GM12878 (cell line): ENCODE measurements at regions not wholly inside any gene's neighbourhood (a gene's known extent, or its start where the extent isn't known, plus 50 kb on each side); places are given as distances from the start of the nearest gene placed in this dataset.

Source experiments
- ATAC-seq: fragments of 200-7000 bp; cut with Tn5 transposase; 3 replicates; pipeline ENCODE4 v1.9.1; 2020; ENCODE audit warnings: mild to moderate bottlenecking, moderate library complexity
- BruUV-seq: library from RNA; stranded (reverse); fragments of 400-500 nt; replicated peaks from 2 replicates; lab custom pipeline; 2021; lab: Mats Ljungman, UMichigan
- CTCF ChIA-PET: fragments of 300-600 bp; sonication (Branson Sonifier 250); formaldehyde crosslinking; extraction: SDS; loops from one replicate; lab custom pipeline; 2021; ENCODE audit warnings: inconsistent platforms; lab: Yijun Ruan, JAX
- POLR2A ChIA-PET: fragments of 350-600 bp; formaldehyde crosslinking; extraction: SDS; loops from one replicate; lab custom pipeline; 2021; ENCODE audit warnings: inconsistent platforms; lab: Charles Lee
- RAD21 ChIA-PET: fragments of 300-600 bp; sonication (Branson Sonifier 250); formaldehyde crosslinking; loops from one replicate; lab custom pipeline; 2023; ENCODE audit warnings: antibody characterized with exemption; ENCODE audit not compliant: unreplicated experiment; lab: Charles Lee
- SMC1A ChIA-PET: fragments of 300-600 bp; sonication (Branson Sonifier 250); formaldehyde crosslinking; loops from one replicate; lab custom pipeline; 2023; ENCODE audit not compliant: unreplicated experiment, uncharacterized antibody; lab: Charles Lee
- DNase-seq: peaks from one replicate; pipeline ENCODE4 v3.0.0-alpha.2; 2011; ENCODE audit warnings: low read depth, low spot score
- FAIRE-seq: peaks from 3 replicates; lab custom pipeline; 2011; peaks lifted over from hg19 to GRCh38; lab: Jason Lieb, UNC
- H2AFZ ChIP-seq: 2 replicates; pipeline ENCODE4 v1.6.0; 2011; ENCODE audit warnings: low read depth, low read length, control low read depth; ENCODE audit not compliant: control insufficient read depth
- H3K27ac ChIP-seq: 2 replicates; pipeline ENCODE4 v1.5.1; 2011; ENCODE audit warnings: control low read depth; ENCODE audit not compliant: control insufficient read depth, insufficient read depth
- H3K27me3 ChIP-seq, 2 experiments: replicated peaks in 1 of 2; 2 replicates each; pipeline versions ENCODE4 v1.6.0 to v1.6.1; 2011; ENCODE audit warnings: low read length in 1 of 2; ENCODE audit not compliant: control insufficient read depth in 2 of 2, insufficient read depth in 2 of 2
- H3K36me3 ChIP-seq, 2 experiments: 2 replicates each; pipeline ENCODE4 v1.5.1; 2011; ENCODE audit warnings: low read length in 1 of 2; ENCODE audit not compliant: control insufficient read depth in 2 of 2, insufficient read depth in 2 of 2
- H3K4me1 ChIP-seq: 2 replicates; pipeline ENCODE4 v1.6.1; 2011; ENCODE audit warnings: mild to moderate bottlenecking, low read length, moderate library complexity, mixed read lengths; ENCODE audit not compliant: control insufficient read depth, insufficient read depth
- H3K4me2 ChIP-seq: 2 replicates; pipeline ENCODE4 v1.6.0; 2011; ENCODE audit warnings: control low read depth; ENCODE audit not compliant: control insufficient read depth, insufficient read depth
- H3K4me3 ChIP-seq: fragments of 200-600 bp; sonication (generic); 2 replicates; pipeline ENCODE4 v1.5.1; 2016
- H3K79me2 ChIP-seq: 2 replicates; pipeline ENCODE4 v1.6.0; 2011; ENCODE audit warnings: low read length; ENCODE audit not compliant: control insufficient read depth, insufficient read depth
- H3K9ac ChIP-seq: 2 replicates; pipeline ENCODE4 v1.8.0; 2011; ENCODE audit warnings: low read length, control low read depth, mixed read lengths; ENCODE audit not compliant: control insufficient read depth, insufficient read depth
- H3K9me3 ChIP-seq: replicated peaks from 3 replicates; pipeline ENCODE4 v1.5.1; 2011; ENCODE audit warnings: mild to moderate bottlenecking, low read length; ENCODE audit not compliant: control insufficient read depth, insufficient read depth
- H4K20me1 ChIP-seq: 2 replicates; pipeline ENCODE4 v1.6.0; 2011; ENCODE audit not compliant: control insufficient read depth, insufficient read depth
- E2F8 ChIP-seq: fragments of 450-650 bp; IDR thresholded peaks from 2 replicates; pipeline ENCODE4 v1.6.1; 2018; ENCODE audit warnings: mild to moderate bottlenecking, low read depth, moderate library complexity; ENCODE audit not compliant: partially characterized antibody
- ESRRA ChIP-seq: IDR thresholded peaks from 2 replicates; pipeline ENCODE4 v1.6.1; 2012; ENCODE audit warnings: mild to moderate bottlenecking, low read length, improper control_type of control experiment
- FOXK2 ChIP-seq: fragments of 450-650 bp; IDR thresholded peaks from 2 replicates; pipeline ENCODE4 v1.6.1; 2017; ENCODE audit warnings: mild to moderate bottlenecking, moderate library complexity
- GABPA ChIP-seq: IDR thresholded peaks from 2 replicates; pipeline ENCODE4 v1.6.1; 2014; ENCODE audit warnings: antibody characterized with exemption, low read depth, mild to moderate bottlenecking, inconsistent platforms
- IRF5 ChIP-seq: fragments of 450-650 bp; IDR thresholded peaks from 2 replicates; pipeline ENCODE4 v1.6.1; 2017; ENCODE audit warnings: borderline replicate concordance
- STAT3 ChIP-seq: IDR thresholded peaks from 2 replicates; pipeline ENCODE4 v1.6.1; 2011; ENCODE audit warnings: low read depth, low read length, improper control_type of control experiment
- TCF7 ChIP-seq: IDR thresholded peaks from 2 replicates; pipeline ENCODE4 v1.6.1; 2014; ENCODE audit warnings: antibody characterized with exemption, borderline replicate concordance
- ZNF217 ChIP-seq: fragments of 450-650 bp; IDR thresholded peaks from 2 replicates; pipeline ENCODE4 v1.6.1; 2017; ENCODE audit warnings: antibody characterized with exemption, mild to moderate bottlenecking
- ZNF687 ChIP-seq: fragments of 450-650 bp; IDR thresholded peaks from 2 replicates; pipeline ENCODE4 v1.6.1; 2017; ENCODE audit warnings: mild to moderate bottlenecking, moderate library complexity
- WGBS: methylation state at CpG from one replicate; pipeline ENCODE4 v1.1.6; 2016; ENCODE audit warnings: low lambda C conversion rate; ENCODE audit not compliant: insufficient replicate concordance, insufficient coverage; ENCODE audit errors: missing lambda C conversion rate; 5-methylcytosine and 5-hydroxymethylcytosine counted together
- in situ Hi-C: fragments of 300-500 bp; cut with MboI; formaldehyde crosslinking; loops from 9 replicates; pipeline ENCODE4 v1.14.3; 2018; ENCODE audit warnings: mixed read lengths
- intact Hi-C: fragments of 100-400 bp; cut with micrococcal nuclease; formaldehyde crosslinking; loops from one replicate; pipeline ENCODE4 v1.14.2; 2022; ENCODE audit not compliant: unreplicated experiment
- TF ChIP-seq, protein P1 (sequence below): fragments of 150-350 bp; IDR thresholded peaks from 2 replicates; pipeline ENCODE4 v1.6.1; 2014; ENCODE audit warnings: mild to moderate bottlenecking, low read depth, low read length
- TF ChIP-seq, protein P2 (sequence below): IDR thresholded peaks from 2 replicates; pipeline ENCODE4 v1.6.1; 2011; ENCODE audit warnings: low read depth, mild to moderate bottlenecking, low read length, moderate library complexity, borderline replicate concordance; ENCODE audit errors: extremely low read depth

- CTCF ChIA-PET = no interaction called here
- intact Hi-C loops (no loop called here), in situ Hi-C loops (no loop called here)
Observed at GRCh38 chr3:18838758-18839157, 309.6 kb upstream of the KCNH8 start.

More at GRCh38 chr3:18838758-18839157, 309.6 kb upstream of the KCNH8 start:
- H3K79me2 ChIP-seq = no peaks in the 10 kb centered on the region
- H3K4me3 ChIP-seq = no peak overlapping the region
- ChIA-PET RAD21 (no interaction called here), POLR2A (no interaction called here), SMC1A (no interaction called here)
- no peaks in the 10 kb centered on the region for H3K4me1 ChIP-seq
- 0% methylated on average over 1 of the region's 1 CpG for WGBS
- H3K4me2 ChIP-seq = no peak overlapping the region
- no peaks in the 10 kb centered on the region for H3K36me3 ChIP-seq
- no peak for DNase-seq
- TF ChIP-seq STAT3 = no peak
- TF ChIP-seq, protein P1, sequence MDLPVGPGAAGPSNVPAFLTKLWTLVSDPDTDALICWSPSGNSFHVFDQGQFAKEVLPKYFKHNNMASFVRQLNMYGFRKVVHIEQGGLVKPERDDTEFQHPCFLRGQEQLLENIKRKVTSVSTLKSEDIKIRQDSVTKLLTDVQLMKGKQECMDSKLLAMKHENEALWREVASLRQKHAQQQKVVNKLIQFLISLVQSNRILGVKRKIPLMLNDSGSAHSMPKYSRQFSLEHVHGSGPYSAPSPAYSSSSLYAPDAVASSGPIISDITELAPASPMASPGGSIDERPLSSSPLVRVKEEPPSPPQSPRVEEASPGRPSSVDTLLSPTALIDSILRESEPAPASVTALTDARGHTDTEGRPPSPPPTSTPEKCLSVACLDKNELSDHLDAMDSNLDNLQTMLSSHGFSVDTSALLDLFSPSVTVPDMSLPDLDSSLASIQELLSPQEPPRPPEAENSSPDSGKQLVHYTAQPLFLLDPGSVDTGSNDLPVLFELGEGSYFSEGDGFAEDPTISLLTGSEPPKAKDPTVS = no peak
- TF ChIP-seq, protein P2, sequence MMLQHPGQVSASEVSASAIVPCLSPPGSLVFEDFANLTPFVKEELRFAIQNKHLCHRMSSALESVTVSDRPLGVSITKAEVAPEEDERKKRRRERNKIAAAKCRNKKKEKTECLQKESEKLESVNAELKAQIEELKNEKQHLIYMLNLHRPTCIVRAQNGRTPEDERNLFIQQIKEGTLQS = no peak
- TF ChIP-seq TCF7 = no peak
- TF ChIP-seq FOXK2 = no peak
- TF ChIP-seq ZNF687 = no peak
- TF ChIP-seq IRF5 = no peak
- TF ChIP-seq GABPA = no peak
- TF ChIP-seq ESRRA = no peak
- no peak for TF ChIP-seq ZNF217
- TF ChIP-seq E2F8 = no peak
- H3K27me3 ChIP-seq = no peaks in the 10 kb centered on the region
- H3K27ac ChIP-seq = no peak overlapping the region
- H4K20me1 ChIP-seq = no peaks in the 10 kb centered on the region
- no peak for ATAC-seq
- H2AFZ ChIP-seq = no peak overlapping the region
- H3K9ac ChIP-seq = no peak overlapping the region
- H3K9me3 ChIP-seq = no peaks in the 10 kb centered on the region
- BruUV-seq = no TSS peak
- no peak for FAIRE-seq
